GM10266 (cell line): ENCODE measurements at regions not wholly inside any gene's neighbourhood (a gene's known extent, or its start where the extent isn't known, plus 50 kb on each side); places are given as distances from the start of the nearest gene placed in this dataset.

Source experiments
- DNase-seq: peaks from one replicate; pipeline ENCODE4 v3.0.0; 2012; ENCODE audit errors: extremely low spot score
- CTCF ChIP-seq: IDR thresholded peaks from 2 replicates; pipeline ENCODE4 v1.5.1; 2012; ENCODE audit warnings: mild to moderate bottlenecking, low read depth; ENCODE audit not compliant: control insufficient read depth, insufficient read depth; ENCODE audit errors: missing control alignments

GRCh38 chr2:16181741-16182090 lies 241.4 kb downstream of the MYCN start:
- no peak for DNase-seq
- TF ChIP-seq CTCF, result no peak

- DNase-seq, result no peak
- TF ChIP-seq CTCF, result no peak
Measured at GRCh38 chr2:16181062-16181740, 240.9 kb downstream of the MYCN start.

- no peak for DNase-seq
- no peak for TF ChIP-seq CTCF
Measured at GRCh38 chr2:16180631-16181030, 240.3 kb downstream of the MYCN start.

- no peak for TF ChIP-seq CTCF
- no peak for DNase-seq
Measured at GRCh38 chr2:16179701-16180416, 239.5 kb downstream of the MYCN start.

- DNase-seq, result no peak
- TF ChIP-seq CTCF, result no peak
Measured at GRCh38 chr2:16178551-16179130, 238.3 kb downstream of the MYCN start.

- no peak for TF ChIP-seq CTCF
- no peak for DNase-seq
Measured at GRCh38 chr2:16177671-16178180, 237.4 kb downstream of the MYCN start.
